GM18505 (cell line): ENCODE measurements at regions not wholly inside any gene's neighbourhood (a gene's known extent, or its start where the extent isn't known, plus 50 kb on each side); places are given as distances from the start of the nearest gene placed in this dataset.

Source experiments
- ATAC-seq: cut with Tn5 transposase; IDR thresholded peaks from one replicate; pipeline ENCODE4 v1.9.1; 2021; ENCODE audit not compliant: unreplicated experiment
- POLR2A ChIP-seq: IDR thresholded peaks from 4 replicates; pipeline ENCODE4 v1.6.1; 2011; ENCODE audit warnings: borderline replicate concordance; ENCODE audit not compliant: insufficient read depth, insufficient read length; ENCODE audit errors: extremely low read depth

- TF ChIP-seq POLR2A = no peak
Measured at GRCh38 chr7:42694894-42695507, 216.9 kb downstream of the C7orf25 start.

GRCh38 chr7:42693722-42694121, 218.1 kb downstream of the C7orf25 start:
- no peak for ATAC-seq
- TF ChIP-seq POLR2A = no peak

More at GRCh38 chr7:42694894-42695507, 216.9 kb downstream of the C7orf25 start:
- no peak for ATAC-seq

- no peak for TF ChIP-seq POLR2A
- ATAC-seq = no peak
Measured at GRCh38 chr7:42692621-42693020, 219.2 kb downstream of the C7orf25 start.

GRCh38 chr7:42690794-42691639, 220.9 kb downstream of the C7orf25 start:
- no peak for ATAC-seq
- no peak for TF ChIP-seq POLR2A

GRCh38 chr7:42689626-42690025, 222.2 kb downstream of the C7orf25 start:
- no peak for TF ChIP-seq POLR2A
- ATAC-seq = no peak

GRCh38 chr7:42688056-42688371, 223.9 kb downstream of the C7orf25 start:
- ATAC-seq = no peak

GRCh38 chr7:42687211-42688055, 224.4 kb downstream of the C7orf25 start:
- no peak for TF ChIP-seq POLR2A
- ATAC-seq = no peak

More at GRCh38 chr7:42688056-42688371, 223.9 kb downstream of the C7orf25 start:
- no peak for TF ChIP-seq POLR2A

GRCh38 chr7:42686594-42687156, 225.2 kb downstream of the C7orf25 start:
- no peak for ATAC-seq
- TF ChIP-seq POLR2A = no peak

GRCh38 chr7:42685911-42686310, 226.0 kb downstream of the C7orf25 start:
- TF ChIP-seq POLR2A = no peak
- no peak for ATAC-seq

GRCh38 chr7:42677751-42678699, 233.8 kb downstream of the C7orf25 start:
- no peak for TF ChIP-seq POLR2A
- ATAC-seq = no peak

GRCh38 chr7:42674541-42674940, 237.3 kb downstream of the C7orf25 start:
- ATAC-seq = no peak

GRCh38 chr7:42673951-42674350, 237.9 kb downstream of the C7orf25 start:
- ATAC-seq = no peak
- TF ChIP-seq POLR2A = no peak

More at GRCh38 chr7:42674541-42674940, 237.3 kb downstream of the C7orf25 start:
- TF ChIP-seq POLR2A = no peak

GRCh38 chr7:42672339-42672999, 239.4 kb downstream of the C7orf25 start:
- TF ChIP-seq POLR2A = no peak
- ATAC-seq = no peak
